Duodenal mucosa (tissue), 2 donors: ENCODE measurements at regions not wholly inside any gene's neighbourhood (a gene's known extent, or its start where the extent isn't known, plus 50 kb on each side); places are given as distances from the start of the nearest gene placed in this dataset.
"Not testable (repeated sequence)": the region's sequence is repeated elsewhere in the genome, so short reads cannot be mapped to it uniquely, and the experiment has no call there.

Source experiments
- H3K27ac ChIP-seq: one replicate; pipeline ENCODE4 v1.7.0; 2013; ENCODE audit warnings: low read depth, low read length
- H3K27me3 ChIP-seq, 2 donors: one replicate each; pipeline ENCODE4 v1.7.0; 2013; ENCODE audit warnings: low read length in 2 of 2, control low read depth in 1 of 2; ENCODE audit not compliant: insufficient read depth in 2 of 2, control insufficient read depth in 1 of 2
- H3K36me3 ChIP-seq, 2 donors: one replicate each; pipeline ENCODE4 v1.7.0; 2013; ENCODE audit warnings: low read length in 2 of 2, control low read depth in 1 of 2; ENCODE audit not compliant: insufficient read depth in 2 of 2, control insufficient read depth in 1 of 2
- H3K4me1 ChIP-seq, 2 donors: one replicate each; pipeline ENCODE4 v1.7.0; 2013; ENCODE audit warnings: low read length in 2 of 2, control low read depth in 1 of 2; ENCODE audit not compliant: insufficient read depth in 2 of 2, control insufficient read depth in 1 of 2
- H3K4me3 ChIP-seq, 2 donors: one replicate each; pipeline ENCODE4 v1.7.0; 2013; ENCODE audit warnings: low read length in 2 of 2, low read depth in 1 of 2
- H3K9ac ChIP-seq, 2 donors: one replicate each; pipeline ENCODE4 v1.7.0; 2013; ENCODE audit warnings: low read length in 2 of 2, low read depth in 1 of 2
- H3K9me3 ChIP-seq, 2 donors: one replicate each; pipeline ENCODE4 v1.7.0; 2013; ENCODE audit warnings: low read length in 2 of 2, control low read depth in 1 of 2; ENCODE audit not compliant: control insufficient read depth in 1 of 2

DNA sequence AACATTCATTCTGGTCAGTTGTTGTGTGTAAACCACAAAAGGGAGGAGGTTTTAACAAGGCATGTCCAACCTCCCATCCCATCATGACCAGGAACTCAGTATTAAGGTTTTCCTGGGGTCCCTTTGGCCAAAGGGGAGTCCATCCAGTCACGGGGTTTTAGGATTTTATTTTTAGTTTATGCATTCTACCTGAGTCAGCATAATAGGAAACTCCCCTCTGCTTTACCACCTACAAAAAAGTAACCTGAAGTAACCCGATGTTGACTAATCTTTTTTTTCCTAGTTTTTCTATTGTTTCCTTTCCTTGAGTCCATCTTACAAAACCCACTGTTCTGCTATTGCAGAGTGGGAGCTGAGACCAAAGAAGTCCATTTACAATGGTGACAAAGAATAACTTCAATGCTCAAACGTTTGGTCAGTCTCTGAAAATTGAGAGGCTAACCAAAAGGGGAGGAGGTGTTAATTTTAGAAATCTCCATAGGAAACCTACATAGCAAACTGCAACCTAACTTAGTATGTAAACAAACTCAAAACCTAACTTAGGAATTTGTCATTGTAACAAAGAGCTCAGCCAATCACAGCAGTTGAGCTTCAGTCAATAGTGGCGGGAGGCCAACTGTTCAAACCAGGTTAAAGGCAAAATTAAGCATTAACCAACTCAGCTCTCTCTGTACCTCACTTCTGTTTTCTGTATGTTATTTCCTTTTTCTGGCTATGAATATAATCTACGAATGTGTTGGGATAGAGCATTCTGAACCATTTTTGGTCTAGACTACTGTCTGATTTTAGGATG lies 1954.1 kb downstream of the PCDH9 start:
- Histone ChIP-seq H3K9ac (no peak overlapping the region), H3K4me1 (no peaks in the 10 kb centered on the region), H3K27me3 (no peaks in the 10 kb centered on the region), H3K9me3 (peaks cover 13 to 21% of the 10 kb centered on the region in 2 donors), H3K36me3 (no peaks in the 10 kb centered on the region), H3K27ac (no peak overlapping the region), H3K4me3 (no peak overlapping the region)

DNA sequence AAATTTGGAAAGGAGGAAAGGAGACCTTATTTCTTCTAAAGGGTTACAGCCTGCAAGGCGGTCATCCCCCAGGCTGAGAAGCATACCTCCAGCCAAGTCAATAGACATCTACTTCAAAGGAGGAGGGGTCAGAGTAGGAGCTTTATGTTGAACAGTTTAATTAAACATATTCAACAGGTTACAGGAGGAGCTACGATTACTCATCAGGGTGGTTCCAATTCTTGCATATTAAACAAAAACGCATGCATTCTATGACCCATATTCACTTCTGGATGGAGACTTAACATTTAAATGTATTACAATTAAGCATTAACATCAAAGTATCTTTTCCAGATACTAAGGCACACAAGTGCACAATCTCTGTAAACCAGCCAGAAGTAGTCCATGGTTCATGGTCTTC lies 1955.0 kb downstream of the PCDH9 start:
- no peak overlapping the region for H3K27ac ChIP-seq
- no peak overlapping the region for H3K9ac ChIP-seq
- H3K9me3 ChIP-seq = peaks cover 13 to 18% of the 10 kb centered on the region in 2 donors
- no peaks in the 10 kb centered on the region for H3K4me1 ChIP-seq
- H3K36me3 ChIP-seq = no peaks in the 10 kb centered on the region
- no peak overlapping the region for H3K4me3 ChIP-seq
- H3K27me3 ChIP-seq = no peaks in the 10 kb centered on the region

DNA sequence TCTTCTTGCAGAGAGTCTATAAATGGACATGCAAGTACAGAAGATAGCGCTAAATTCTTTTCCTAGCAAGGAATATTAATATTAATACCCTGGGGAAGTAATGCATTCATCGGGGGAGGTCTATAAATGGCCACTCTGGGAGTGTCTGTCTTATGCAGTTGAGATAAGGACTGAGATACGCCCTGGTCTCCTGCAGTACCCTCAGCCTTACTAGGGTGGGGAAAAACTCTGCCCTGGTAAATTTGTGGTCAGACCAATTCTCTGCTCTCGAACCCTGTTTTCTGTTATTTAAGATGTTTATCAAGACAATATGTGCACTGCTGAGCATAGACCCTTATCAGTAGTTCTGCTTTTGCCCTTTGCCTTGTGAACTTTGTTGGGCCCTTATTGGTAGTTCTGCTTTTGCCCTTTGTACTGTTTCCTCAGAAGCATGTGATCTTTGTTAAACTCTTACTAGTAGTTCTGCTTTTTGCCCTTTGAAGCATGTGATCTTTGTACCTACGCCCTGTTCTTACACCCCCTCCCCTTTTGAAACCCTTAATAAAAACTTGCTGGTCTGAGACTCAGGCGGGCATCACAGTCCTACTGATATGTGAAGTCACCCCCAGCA lies 1956.2 kb downstream of the PCDH9 start:
- not testable (repeated sequence) for H3K27ac ChIP-seq, H3K36me3 ChIP-seq, H3K9ac ChIP-seq, H3K4me1 ChIP-seq, H3K27me3 ChIP-seq, H3K4me3 ChIP-seq
- peaks cover 16 to 18% of the 10 kb centered on the region in 2 donors for H3K9me3 ChIP-seq

GRCh38 chr13:65268009-65268408 lies 1962.1 kb downstream of the PCDH9 start:
- Histone ChIP-seq H3K9ac (no peak overlapping the region), H3K36me3 (no peaks in the 10 kb centered on the region), H3K9me3 (peaks cover 12 to 16% of the 10 kb centered on the region in 2 donors), H3K4me1 (no peaks in the 10 kb centered on the region), H3K27me3 (no peaks in the 10 kb centered on the region), H3K4me3 (no peak overlapping the region), H3K27ac (no peak overlapping the region)

GRCh38 chr13:65265988-65266387 lies 1964.1 kb downstream of the PCDH9 start:
- H3K27me3 ChIP-seq = no peaks in the 10 kb centered on the region
- no peaks in the 10 kb centered on the region for H3K4me1 ChIP-seq
- H3K36me3 ChIP-seq = no peaks in the 10 kb centered on the region
- H3K9ac ChIP-seq = no peak overlapping the region
- H3K4me3 ChIP-seq = no peak overlapping the region
- no peak overlapping the region for H3K27ac ChIP-seq
- H3K9me3 ChIP-seq = peaks cover 11 to 12% of the 10 kb centered on the region in 2 donors

- Histone ChIP-seq H3K9me3 (peaks cover 8 to 12% of the 10 kb centered on the region in 2 donors), H3K27me3 (no peaks in the 10 kb centered on the region), H3K36me3 (no peaks in the 10 kb centered on the region), H3K9ac (no peak overlapping the region), H3K4me3 (no peak overlapping the region), H3K27ac (no peak overlapping the region), H3K4me1 (no peaks in the 10 kb centered on the region)
Observed at GRCh38 chr13:65264066-65264465, 1966.1 kb downstream of the PCDH9 start.

- no peak overlapping the region for H3K4me3 ChIP-seq
- H3K27ac ChIP-seq = no peak overlapping the region
- H3K36me3 ChIP-seq = no peaks in the 10 kb centered on the region
- H3K9me3 ChIP-seq = peaks cover 8 to 12% of the 10 kb centered on the region in 2 donors
- H3K4me1 ChIP-seq = no peaks in the 10 kb centered on the region
- H3K9ac ChIP-seq = no peak overlapping the region
- no peaks in the 10 kb centered on the region for H3K27me3 ChIP-seq
Observed at GRCh38 chr13:65260946-65261891, 1968.9 kb downstream of the PCDH9 start.

DNA sequence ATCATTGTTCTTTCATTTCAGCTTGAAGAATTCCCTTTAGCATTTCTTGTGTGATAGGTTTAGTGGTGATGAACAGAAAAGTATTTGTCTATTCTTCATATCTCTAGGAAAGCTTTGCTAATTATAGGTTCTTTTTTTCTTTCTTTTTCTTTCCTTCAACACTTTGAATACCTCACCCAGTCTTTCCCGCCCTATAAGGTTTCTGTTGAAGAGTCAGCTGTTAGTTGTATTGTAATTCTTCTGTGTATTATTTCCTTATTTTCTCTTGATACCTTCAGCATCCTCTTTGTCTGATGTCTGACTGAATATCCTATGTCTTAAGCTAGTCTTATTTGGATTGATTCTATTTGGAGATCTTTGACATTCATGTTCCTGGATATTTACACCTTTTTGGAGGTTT lies 1989.4 kb downstream of the PCDH9 start:
- Histone ChIP-seq H3K27me3 (no peaks in the 10 kb centered on the region), H3K9me3 (peaks cover 5 to 10% of the 10 kb centered on the region in 2 donors), H3K4me3 (no peak overlapping the region), H3K36me3 (no peaks in the 10 kb centered on the region), H3K27ac (no peak overlapping the region), H3K4me1 (no peaks in the 10 kb centered on the region), H3K9ac (no peak overlapping the region)

- H3K4me1 ChIP-seq = no peaks in the 10 kb centered on the region
- H3K27ac ChIP-seq = no peak overlapping the region
- peaks cover 8 to 9% of the 10 kb centered on the region in 2 donors for H3K9me3 ChIP-seq
- no peaks in the 10 kb centered on the region for H3K36me3 ChIP-seq
- no peak overlapping the region for H3K9ac ChIP-seq
- H3K4me3 ChIP-seq = no peak overlapping the region
- H3K27me3 ChIP-seq = no peaks in the 10 kb centered on the region
Observed at GRCh38 chr13:65236841-65237418, 1993.2 kb downstream of the PCDH9 start.
